MM.1S (cell line): ENCODE measurements at regions not wholly inside any gene's neighbourhood (a gene's known extent, or its start where the extent isn't known, plus 50 kb on each side); places are given as distances from the start of the nearest gene placed in this dataset.

ENCODE experiments used
- DNase-seq: peaks from one replicate; pipeline ENCODE4 v3.0.0-alpha.2; 2015
- H2AFZ ChIP-seq: fragments of 300-600 bp; sonication (generic); 2 replicates; pipeline ENCODE4 v1.6.0; 2016; ENCODE audit warnings: antibody characterized with exemption, low read length
- H3F3A ChIP-seq: fragments of 300-600 bp; sonication (generic); 2 replicates; pipeline ENCODE4 v1.6.1; 2016; ENCODE audit warnings: mild to moderate bottlenecking, antibody characterized with exemption, low read length, moderate library complexity, mixed read lengths; ENCODE audit not compliant: insufficient read depth
- H3K27ac ChIP-seq: fragments of 300-600 bp; sonication (generic); 2 replicates; pipeline ENCODE4 v1.5.1; 2016; ENCODE audit warnings: mild to moderate bottlenecking, low read length
- H3K27me3 ChIP-seq: fragments of 300-600 bp; sonication (generic); replicated peaks from 2 replicates; pipeline ENCODE4 v1.6.0; 2016; ENCODE audit warnings: low read length; ENCODE audit not compliant: insufficient read depth
- H3K36me3 ChIP-seq: fragments of 300-600 bp; sonication (generic); replicated peaks from 2 replicates; pipeline ENCODE4 v1.6.1; 2016; ENCODE audit warnings: mild to moderate bottlenecking, low read length, mixed read lengths; ENCODE audit not compliant: insufficient read depth
- H3K4me1 ChIP-seq: fragments of 300-600 bp; sonication (generic); 2 replicates; pipeline ENCODE4 v1.6.1; 2016; ENCODE audit warnings: low read length, mixed read lengths
- H3K4me2 ChIP-seq: fragments of 300-600 bp; sonication (generic); 2 replicates; pipeline ENCODE4 v1.6.0; 2016; ENCODE audit warnings: low read depth, low read length
- H3K4me3 ChIP-seq: fragments of 300-600 bp; sonication (generic); 2 replicates; pipeline ENCODE4 v1.5.1; 2016; ENCODE audit warnings: low read length, mixed read lengths
- H3K79me2 ChIP-seq: fragments of 300-600 bp; sonication (generic); 2 replicates; pipeline ENCODE4 v1.6.1; 2016; ENCODE audit warnings: mixed run types, low read length, mixed read lengths
- H3K9ac ChIP-seq: fragments of 300-600 bp; sonication (generic); 2 replicates; pipeline ENCODE4 v1.6.1; 2016; ENCODE audit warnings: low read length, mixed read lengths
- H3K9me2 ChIP-seq: fragments of 300-600 bp; sonication (generic); replicated peaks from 2 replicates; pipeline ENCODE4 v1.6.1; 2016; ENCODE audit warnings: mild to moderate bottlenecking, low read length, mixed read lengths; ENCODE audit not compliant: insufficient read depth
- H3K9me3 ChIP-seq: fragments of 300-600 bp; sonication (generic); replicated peaks from 2 replicates; pipeline ENCODE4 v1.6.1; 2016; ENCODE audit warnings: mild to moderate bottlenecking, low read length, mixed read lengths; ENCODE audit not compliant: insufficient read depth
- H4K20me1 ChIP-seq: fragments of 300-600 bp; sonication (generic); 2 replicates; pipeline ENCODE4 v1.6.1; 2016; ENCODE audit warnings: mild to moderate bottlenecking, low read length, moderate library complexity, mixed read lengths; ENCODE audit not compliant: insufficient read depth
- EZH2 ChIP-seq: fragments of 300-600 bp; sonication (generic); optimal IDR thresholded peaks from 2 replicates; pipeline ENCODE3; 2017; ENCODE audit warnings: low read depth, mild to moderate bottlenecking, antibody characterized with exemption, low read length, mixed read lengths
- EZH2phosphoT487 ChIP-seq: fragments of 300-600 bp; sonication (generic); IDR thresholded peaks from 2 replicates; pipeline ENCODE4 v1.6.1; 2018; ENCODE audit warnings: antibody characterized with exemption, low read length
- TF ChIP-seq, protein P1 (sequence below): fragments of 300-600 bp; sonication (generic); IDR thresholded peaks from 2 replicates; pipeline ENCODE4 v1.5.1; 2016; ENCODE audit warnings: antibody characterized with exemption, low read length, mixed read lengths

DNA sequence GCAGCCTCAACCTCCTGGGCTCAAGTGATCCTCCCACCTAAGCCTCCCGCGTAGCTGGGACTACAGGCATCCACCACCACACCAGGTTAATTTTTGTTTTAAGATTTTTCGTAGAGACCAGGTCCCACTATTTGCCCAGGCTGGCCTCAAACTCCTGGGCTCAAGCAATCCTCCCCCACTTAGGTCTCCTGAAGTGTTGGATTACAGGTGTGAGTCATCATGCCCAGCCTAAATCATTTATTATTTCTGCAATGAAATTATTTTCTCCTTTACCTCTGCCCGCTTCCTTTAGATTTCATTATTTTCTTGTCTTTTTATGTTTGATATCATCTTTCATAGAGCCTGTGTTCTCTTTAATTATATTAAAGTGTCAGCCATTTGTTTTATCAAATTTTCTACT, 165.2 kb upstream of the OTX2 start:
- Histone ChIP-seq H3K9me3 (no peaks in the 10 kb centered on the region), H3K9me2 (no peaks in the 10 kb centered on the region), H3K4me2 (no peak overlapping the region), H2AFZ (no peak overlapping the region), H3K27ac (no peak overlapping the region), H3K9ac (no peak overlapping the region), H4K20me1 (no peaks in the 10 kb centered on the region), H3F3A (no peaks in the 10 kb centered on the region), H3K4me1 (0 out of 2 replicates have a peak, but pooled peaks cover 6% of the 10 kb centered on the region), H3K36me3 (no peaks in the 10 kb centered on the region), H3K4me3 (no peak overlapping the region), H3K27me3 (no peaks in the 10 kb centered on the region), H3K79me2 (no peaks in the 10 kb centered on the region)
- DNase-seq: no peak
- no peak for TF ChIP-seq EZH2phosphoT487
- TF ChIP-seq EZH2: no peak
- TF ChIP-seq, protein P1, sequence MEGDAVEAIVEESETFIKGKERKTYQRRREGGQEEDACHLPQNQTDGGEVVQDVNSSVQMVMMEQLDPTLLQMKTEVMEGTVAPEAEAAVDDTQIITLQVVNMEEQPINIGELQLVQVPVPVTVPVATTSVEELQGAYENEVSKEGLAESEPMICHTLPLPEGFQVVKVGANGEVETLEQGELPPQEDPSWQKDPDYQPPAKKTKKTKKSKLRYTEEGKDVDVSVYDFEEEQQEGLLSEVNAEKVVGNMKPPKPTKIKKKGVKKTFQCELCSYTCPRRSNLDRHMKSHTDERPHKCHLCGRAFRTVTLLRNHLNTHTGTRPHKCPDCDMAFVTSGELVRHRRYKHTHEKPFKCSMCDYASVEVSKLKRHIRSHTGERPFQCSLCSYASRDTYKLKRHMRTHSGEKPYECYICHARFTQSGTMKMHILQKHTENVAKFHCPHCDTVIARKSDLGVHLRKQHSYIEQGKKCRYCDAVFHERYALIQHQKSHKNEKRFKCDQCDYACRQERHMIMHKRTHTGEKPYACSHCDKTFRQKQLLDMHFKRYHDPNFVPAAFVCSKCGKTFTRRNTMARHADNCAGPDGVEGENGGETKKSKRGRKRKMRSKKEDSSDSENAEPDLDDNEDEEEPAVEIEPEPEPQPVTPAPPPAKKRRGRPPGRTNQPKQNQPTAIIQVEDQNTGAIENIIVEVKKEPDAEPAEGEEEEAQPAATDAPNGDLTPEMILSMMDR: no peak

GRCh38 chr14:56972948-56973347, 162.7 kb upstream of the OTX2 start:
- Histone ChIP-seq H3K4me2 (no peak overlapping the region), H3K79me2 (no peaks in the 10 kb centered on the region), H3K27ac (no peak overlapping the region), H3K4me1 (no peaks in the 10 kb centered on the region), H2AFZ (no peak overlapping the region), H3K4me3 (no peak overlapping the region), H3K9me3 (no peaks in the 10 kb centered on the region), H4K20me1 (no peaks in the 10 kb centered on the region), H3K27me3 (no peaks in the 10 kb centered on the region), H3K9ac (no peak overlapping the region), H3K36me3 (no peaks in the 10 kb centered on the region), H3K9me2 (no peaks in the 10 kb centered on the region), H3F3A (no peaks in the 10 kb centered on the region)
- TF ChIP-seq EZH2: no peak
- TF ChIP-seq, protein P1: no peak
- no peak for TF ChIP-seq EZH2phosphoT487
- DNase-seq: no peak

DNA sequence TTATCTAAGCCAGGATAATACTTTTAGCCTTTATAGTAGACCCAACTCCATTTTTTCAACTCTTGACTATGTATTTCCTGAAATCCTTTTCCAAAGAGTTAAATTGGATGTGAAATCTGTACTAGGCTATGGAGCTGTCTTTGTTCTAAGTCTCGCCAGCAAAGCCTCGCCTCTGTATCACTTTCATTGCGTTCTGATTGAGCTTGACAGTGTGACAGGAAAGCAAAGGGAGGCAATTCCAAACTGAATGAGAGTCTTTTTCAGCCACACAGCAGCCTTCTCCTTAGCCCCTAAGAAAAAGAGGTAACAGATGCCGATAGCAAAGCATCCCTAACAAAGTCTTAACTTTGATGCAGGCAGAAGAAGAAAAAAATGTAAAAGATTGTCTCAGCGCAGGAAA, 154.6 kb upstream of the OTX2 start:
- H3F3A ChIP-seq: no peaks in the 10 kb centered on the region
- no peak overlapping the region for H3K9ac ChIP-seq
- H3K79me2 ChIP-seq: no peaks in the 10 kb centered on the region
- no peak for DNase-seq
- H3K4me1 ChIP-seq: no peaks in the 10 kb centered on the region
- no peaks in the 10 kb centered on the region for H4K20me1 ChIP-seq
- H3K27ac ChIP-seq: no peak overlapping the region
- no peak overlapping the region for H3K4me3 ChIP-seq
- H3K9me2 ChIP-seq: no peaks in the 10 kb centered on the region
- TF ChIP-seq, protein P1: no peak
- TF ChIP-seq EZH2phosphoT487 (no peak), EZH2 (no peak)
- no peak overlapping the region for H2AFZ ChIP-seq
- H3K9me3 ChIP-seq: no peaks in the 10 kb centered on the region
- H3K4me2 ChIP-seq: no peak overlapping the region
- H3K36me3 ChIP-seq: no peaks in the 10 kb centered on the region
- no peaks in the 10 kb centered on the region for H3K27me3 ChIP-seq
